ENCODE measurements at regions not wholly inside any gene's neighbourhood (a gene's known extent, or its start where the extent isn't known, plus 50 kb on each side); places are given as distances from the start of the nearest gene placed in this dataset.
"Not testable (repeated sequence)": the region's sequence is repeated elsewhere in the genome, so short reads cannot be mapped to it uniquely, and the experiment has no call there.

GRCh38 chr2:75894170-75894569 lies 183.5 kb upstream of the GCFC2 start:
- Histone ChIP-seq H3K9me3 (ENCODE audit: low read length) (no peaks in the 10 kb centered on the region), H3K27me3 (ENCODE audit: insufficient read depth, low read length) (no peaks in the 10 kb centered on the region), H3K4me3 (ENCODE audit: low read length) (no peak overlapping the region), H3K4me1 (ENCODE audit: insufficient read depth, low read length) (no peaks in the 10 kb centered on the region), H2AFZ (ENCODE audit: low read depth, low read length) (no peak overlapping the region), H3K36me3 (ENCODE audit: insufficient read depth, low read length) (no peaks in the 10 kb centered on the region)

GRCh38 chr2:75892490-75892889 lies 181.8 kb upstream of the GCFC2 start:
- H3K27me3 ChIP-seq (ENCODE audit: insufficient read depth, low read length) = no peaks in the 10 kb centered on the region
- H2AFZ ChIP-seq (ENCODE audit: low read depth, low read length) = no peak overlapping the region
- no peak overlapping the region for H3K4me3 ChIP-seq (ENCODE audit: low read length)
- no peaks in the 10 kb centered on the region for H3K9me3 ChIP-seq (ENCODE audit: low read length)
- no peaks in the 10 kb centered on the region for H3K4me1 ChIP-seq (ENCODE audit: insufficient read depth, low read length)
- H3K36me3 ChIP-seq (ENCODE audit: insufficient read depth, low read length) = no peaks in the 10 kb centered on the region

GRCh38 chr2:75882530-75882929 lies 171.8 kb upstream of the GCFC2 start:
- no peaks in the 10 kb centered on the region for H3K36me3 ChIP-seq (ENCODE audit: insufficient read depth, low read length)
- no peaks in the 10 kb centered on the region for H3K9me3 ChIP-seq (ENCODE audit: low read length)
- no peak overlapping the region for H3K4me3 ChIP-seq (ENCODE audit: low read length)
- H2AFZ ChIP-seq (ENCODE audit: low read depth, low read length) = no peak overlapping the region
- no peaks in the 10 kb centered on the region for H3K4me1 ChIP-seq (ENCODE audit: insufficient read depth, low read length)
- no peaks in the 10 kb centered on the region for H3K27me3 ChIP-seq (ENCODE audit: insufficient read depth, low read length)

GRCh38 chr2:75875606-75876005 lies 164.9 kb upstream of the GCFC2 start:
- H3K4me3 ChIP-seq (ENCODE audit: low read length); H3K27me3 ChIP-seq (ENCODE audit: insufficient read depth, low read length); H3K36me3 ChIP-seq (ENCODE audit: insufficient read depth, low read length); H2AFZ ChIP-seq (ENCODE audit: low read depth, low read length); H3K9me3 ChIP-seq (ENCODE audit: low read length); H3K4me1 ChIP-seq (ENCODE audit: insufficient read depth, low read length): not testable (repeated sequence)

GRCh38 chr2:75871762-75872614 lies 161.3 kb upstream of the GCFC2 start:
- not testable (repeated sequence) for H2AFZ ChIP-seq (ENCODE audit: low read depth, low read length); H3K9me3 ChIP-seq (ENCODE audit: low read length); H3K36me3 ChIP-seq (ENCODE audit: insufficient read depth, low read length); H3K4me1 ChIP-seq (ENCODE audit: insufficient read depth, low read length); H3K27me3 ChIP-seq (ENCODE audit: insufficient read depth, low read length); H3K4me3 ChIP-seq (ENCODE audit: low read length)

- Histone ChIP-seq H3K9me3 (ENCODE audit: low read length) (no peaks in the 10 kb centered on the region), H3K36me3 (ENCODE audit: insufficient read depth, low read length) (no peaks in the 10 kb centered on the region), H3K4me1 (ENCODE audit: insufficient read depth, low read length) (peaks cover 2% of the 10 kb centered on the region), H2AFZ (ENCODE audit: low read depth, low read length) (no peak overlapping the region), H3K27me3 (ENCODE audit: insufficient read depth, low read length) (no peaks in the 10 kb centered on the region), H3K4me3 (ENCODE audit: low read length) (no peak overlapping the region)
These were observed 160.0 kb upstream of the GCFC2 start for GRCh38 chr2:75870651-75871137.

- H2AFZ ChIP-seq (ENCODE audit: low read depth, low read length) = no peak overlapping the region
- no peaks in the 10 kb centered on the region for H3K9me3 ChIP-seq (ENCODE audit: low read length)
- no peaks in the 10 kb centered on the region for H3K27me3 ChIP-seq (ENCODE audit: insufficient read depth, low read length)
- H3K36me3 ChIP-seq (ENCODE audit: insufficient read depth, low read length) = no peaks in the 10 kb centered on the region
- no peak overlapping the region for H3K4me3 ChIP-seq (ENCODE audit: low read length)
- peaks cover 2% of the 10 kb centered on the region for H3K4me1 ChIP-seq (ENCODE audit: insufficient read depth, low read length)
These were observed 159.4 kb upstream of the GCFC2 start for GRCh38 chr2:75870133-75870532.

- no peaks in the 10 kb centered on the region for H3K9me3 ChIP-seq (ENCODE audit: low read length)
- H3K4me1 ChIP-seq (ENCODE audit: insufficient read depth, low read length) = peaks cover 5% of the 10 kb centered on the region
- H3K4me3 ChIP-seq (ENCODE audit: low read length) = no peak overlapping the region
- H2AFZ ChIP-seq (ENCODE audit: low read depth, low read length) = no peak overlapping the region
- no peaks in the 10 kb centered on the region for H3K27me3 ChIP-seq (ENCODE audit: insufficient read depth, low read length)
- H3K36me3 ChIP-seq (ENCODE audit: insufficient read depth, low read length) = no peaks in the 10 kb centered on the region
These were observed 155.0 kb upstream of the GCFC2 start for GRCh38 chr2:75865702-75866101.

- no peak overlapping the region for H2AFZ ChIP-seq (ENCODE audit: low read depth, low read length)
- no peaks in the 10 kb centered on the region for H3K27me3 ChIP-seq (ENCODE audit: insufficient read depth, low read length)
- H3K4me1 ChIP-seq (ENCODE audit: insufficient read depth, low read length) = peaks cover 4% of the 10 kb centered on the region
- H3K36me3 ChIP-seq (ENCODE audit: insufficient read depth, low read length) = no peaks in the 10 kb centered on the region
- H3K4me3 ChIP-seq (ENCODE audit: low read length) = no peak overlapping the region
- H3K9me3 ChIP-seq (ENCODE audit: low read length) = no peaks in the 10 kb centered on the region
These were observed 154.4 kb upstream of the GCFC2 start for GRCh38 chr2:75865083-75865482.

- H3K9me3 ChIP-seq (ENCODE audit: low read length) = no peaks in the 10 kb centered on the region
- H2AFZ ChIP-seq (ENCODE audit: low read depth, low read length) = no peak overlapping the region
- H3K4me1 ChIP-seq (ENCODE audit: insufficient read depth, low read length) = peaks cover 3% of the 10 kb centered on the region
These were observed 151.8 kb upstream of the GCFC2 start for GRCh38 chr2:75862547-75862946.

GRCh38 chr2:75853436-75853835 lies 142.7 kb upstream of the GCFC2 start:
- no peak overlapping the region for H2AFZ ChIP-seq (ENCODE audit: low read depth, low read length)
- no peaks in the 10 kb centered on the region for H3K36me3 ChIP-seq (ENCODE audit: insufficient read depth, low read length)
- peaks cover 2% of the 10 kb centered on the region for H3K9me3 ChIP-seq (ENCODE audit: low read length)
- no peaks in the 10 kb centered on the region for H3K27me3 ChIP-seq (ENCODE audit: insufficient read depth, low read length)
- H3K4me3 ChIP-seq (ENCODE audit: low read length) = no peak overlapping the region
- H3K4me1 ChIP-seq (ENCODE audit: insufficient read depth, low read length) = peaks cover 8% of the 10 kb centered on the region

More at GRCh38 chr2:75862547-75862946, 151.8 kb upstream of the GCFC2 start:
- no peaks in the 10 kb centered on the region for H3K36me3 ChIP-seq (ENCODE audit: insufficient read depth, low read length)
- H3K27me3 ChIP-seq (ENCODE audit: insufficient read depth, low read length) = no peaks in the 10 kb centered on the region
- H3K4me3 ChIP-seq (ENCODE audit: low read length) = no peak overlapping the region

GRCh38 chr2:75852639-75853038 lies 141.9 kb upstream of the GCFC2 start:
- H3K9me3 ChIP-seq (ENCODE audit: low read length) = peaks cover 2% of the 10 kb centered on the region

GRCh38 chr2:75846683-75847190 lies 136.0 kb upstream of the GCFC2 start:
- H2AFZ ChIP-seq (ENCODE audit: low read depth, low read length) = no peak overlapping the region
- H3K4me3 ChIP-seq (ENCODE audit: low read length) = no peak overlapping the region
- no peaks in the 10 kb centered on the region for H3K4me1 ChIP-seq (ENCODE audit: insufficient read depth, low read length)
- H3K36me3 ChIP-seq (ENCODE audit: insufficient read depth, low read length) = no peaks in the 10 kb centered on the region
- H3K9me3 ChIP-seq (ENCODE audit: low read length) = no peaks in the 10 kb centered on the region
- H3K27me3 ChIP-seq (ENCODE audit: insufficient read depth, low read length) = no peaks in the 10 kb centered on the region

More at GRCh38 chr2:75852639-75853038, 141.9 kb upstream of the GCFC2 start:
- Histone ChIP-seq H3K36me3 (ENCODE audit: insufficient read depth, low read length) (no peaks in the 10 kb centered on the region), H3K4me3 (ENCODE audit: low read length) (no peak overlapping the region), H2AFZ (ENCODE audit: low read depth, low read length) (no peak overlapping the region), H3K4me1 (ENCODE audit: insufficient read depth, low read length) (peaks cover 8% of the 10 kb centered on the region), H3K27me3 (ENCODE audit: insufficient read depth, low read length) (no peaks in the 10 kb centered on the region)
